Tibial nerve (tissue), 3 donors: ENCODE measurements at regions not wholly inside any gene's neighbourhood (a gene's known extent, or its start where the extent isn't known, plus 50 kb on each side); places are given as distances from the start of the nearest gene placed in this dataset.

Source experiments
- POLR2A ChIP-seq, 2 donors: fragments of 450-650 bp; IDR thresholded peaks; one replicate each; pipeline ENCODE4 v1.6.1; 2017; ENCODE audit warnings: antibody characterized with exemption in 2 of 2, mild to moderate bottlenecking in 2 of 2, moderate library complexity in 2 of 2
- TF ChIP-seq, protein P1 (sequence below), 5 experiments: fragments of 200-600 bp in 3 of 5; fragments of 450-650 bp in 2 of 5; sonication (generic) in 3 of 5; IDR thresholded peaks; one replicate each; pipeline ENCODE4 v1.5.1; 2016 to 2019; ENCODE audit warnings: antibody characterized with exemption in 5 of 5, mild to moderate bottlenecking in 3 of 5, moderate library complexity in 2 of 5

DNA sequence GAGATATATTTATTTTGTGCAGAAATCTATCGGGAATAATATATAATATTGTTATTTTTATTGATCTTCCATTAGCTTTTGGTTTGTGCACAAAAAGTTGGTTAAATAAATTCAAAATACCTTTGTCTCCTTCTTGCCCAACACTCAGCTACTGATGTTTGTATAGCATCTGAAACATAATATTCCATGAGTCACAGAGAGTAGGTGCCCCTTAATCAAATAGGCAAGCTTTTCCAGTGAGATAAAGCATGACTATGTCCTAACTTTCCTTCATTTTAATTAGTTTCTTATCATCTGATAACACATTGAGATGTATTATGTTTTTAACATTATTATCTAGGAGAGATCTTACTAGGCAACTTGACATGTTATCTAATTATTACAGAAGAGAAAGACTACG is 432.2 kb downstream of the KIF20B start:
- TF ChIP-seq, protein P1, sequence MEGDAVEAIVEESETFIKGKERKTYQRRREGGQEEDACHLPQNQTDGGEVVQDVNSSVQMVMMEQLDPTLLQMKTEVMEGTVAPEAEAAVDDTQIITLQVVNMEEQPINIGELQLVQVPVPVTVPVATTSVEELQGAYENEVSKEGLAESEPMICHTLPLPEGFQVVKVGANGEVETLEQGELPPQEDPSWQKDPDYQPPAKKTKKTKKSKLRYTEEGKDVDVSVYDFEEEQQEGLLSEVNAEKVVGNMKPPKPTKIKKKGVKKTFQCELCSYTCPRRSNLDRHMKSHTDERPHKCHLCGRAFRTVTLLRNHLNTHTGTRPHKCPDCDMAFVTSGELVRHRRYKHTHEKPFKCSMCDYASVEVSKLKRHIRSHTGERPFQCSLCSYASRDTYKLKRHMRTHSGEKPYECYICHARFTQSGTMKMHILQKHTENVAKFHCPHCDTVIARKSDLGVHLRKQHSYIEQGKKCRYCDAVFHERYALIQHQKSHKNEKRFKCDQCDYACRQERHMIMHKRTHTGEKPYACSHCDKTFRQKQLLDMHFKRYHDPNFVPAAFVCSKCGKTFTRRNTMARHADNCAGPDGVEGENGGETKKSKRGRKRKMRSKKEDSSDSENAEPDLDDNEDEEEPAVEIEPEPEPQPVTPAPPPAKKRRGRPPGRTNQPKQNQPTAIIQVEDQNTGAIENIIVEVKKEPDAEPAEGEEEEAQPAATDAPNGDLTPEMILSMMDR (IDR thresholded peaks at IDR 0.05) = no peak
- TF ChIP-seq POLR2A (IDR thresholded peaks at IDR 0.05) = no peak
